GM18507 (cell line): ENCODE measurements at regions not wholly inside any gene's neighbourhood (a gene's known extent, or its start where the extent isn't known, plus 50 kb on each side); places are given as distances from the start of the nearest gene placed in this dataset.
"Not testable (repeated sequence)": the region's sequence is repeated elsewhere in the genome, so short reads cannot be mapped to it uniquely, and the experiment has no call there.

Source experiments
- DNase-seq: peaks from one replicate; pipeline ENCODE4 v3.0.0; 2011; ENCODE audit warnings: low read depth; ENCODE audit not compliant: insufficient read length; ENCODE audit errors: extremely low spot score
- FAIRE-seq: peaks from 2 replicates; lab custom pipeline; 2011; peaks lifted over from hg19 to GRCh38; lab: Jason Lieb, UNC

- FAIRE-seq (no peak), DNase-seq (no peak)
These were observed 138.0 kb upstream of the DNAH14 start for GRCh38 chr1:224791362-224791941.

DNA sequence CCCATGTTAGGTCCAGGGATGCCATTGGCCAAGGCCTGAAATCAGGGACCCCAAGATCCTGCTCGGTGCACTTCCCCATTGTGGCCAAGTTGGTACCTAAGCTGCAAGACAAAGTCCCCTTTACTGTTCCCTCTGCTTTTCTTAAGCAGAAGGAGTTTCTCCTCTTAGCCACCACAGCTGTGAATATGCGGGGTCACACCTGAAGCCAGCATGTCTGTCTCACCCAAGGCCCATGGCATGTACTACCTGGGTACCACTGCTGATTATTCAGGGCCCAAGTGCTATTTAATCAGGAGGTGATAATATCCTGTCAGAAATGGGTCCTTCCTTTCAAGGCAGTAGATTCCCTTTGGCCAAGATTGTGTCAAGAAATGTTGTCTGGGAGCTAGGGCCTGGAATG lies 133.9 kb upstream of the DNAH14 start:
- DNase-seq (no peak), FAIRE-seq (no peak)

DNA sequence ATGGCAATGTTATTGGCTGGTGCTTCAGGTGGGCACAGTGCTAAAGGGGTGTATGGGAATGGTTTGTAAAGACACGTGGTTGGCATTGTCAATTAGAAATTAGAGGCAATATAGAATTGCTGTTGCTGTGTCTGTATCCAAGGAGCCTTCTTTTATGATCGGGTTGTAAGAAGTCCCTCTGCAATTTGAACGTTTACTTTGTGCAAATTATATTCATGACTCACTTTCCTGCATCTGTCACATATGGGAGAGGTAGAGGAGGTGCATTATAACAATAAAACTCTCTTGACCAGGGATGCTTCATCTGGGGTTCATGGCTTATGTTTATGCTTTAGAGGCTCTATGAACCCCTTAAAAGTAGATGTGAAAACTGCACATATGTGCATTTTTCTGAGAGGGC lies 130.4 kb upstream of the DNAH14 start:
- DNase-seq: no peak
- FAIRE-seq: no peak

GRCh38 chr1:224800486-224801119 lies 128.9 kb upstream of the DNAH14 start:
- DNase-seq (no peak), FAIRE-seq (no peak)

DNA sequence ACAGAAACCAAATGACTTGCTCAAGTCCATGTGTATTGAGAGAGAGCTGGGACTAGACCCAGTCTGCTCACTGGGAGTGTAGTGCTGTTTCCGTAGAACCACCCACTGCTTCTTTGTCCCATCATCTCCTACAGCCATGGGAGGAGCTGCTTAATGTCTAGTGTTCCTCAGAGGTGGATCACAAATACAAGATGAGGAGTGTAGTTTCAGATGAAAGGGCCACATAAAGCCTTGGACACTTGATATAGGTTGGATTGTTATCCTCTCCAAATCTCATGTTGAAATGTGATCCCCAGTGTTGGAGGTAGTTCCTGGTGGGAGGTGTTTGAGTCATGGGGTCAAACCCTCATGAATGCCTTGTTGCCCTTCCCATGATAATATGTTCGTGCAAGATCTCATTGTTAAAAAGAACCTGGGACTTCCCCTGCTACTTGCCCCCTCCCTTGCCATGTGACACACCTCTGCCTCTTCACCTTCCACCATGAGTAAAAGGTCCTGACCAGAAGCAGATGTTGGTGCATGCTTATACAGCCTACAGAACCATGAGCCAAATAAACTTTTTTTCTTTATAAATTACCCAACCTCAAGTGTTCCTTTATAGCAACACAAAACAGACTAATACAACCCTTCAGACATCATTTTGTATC lies 127.5 kb upstream of the DNAH14 start:
- FAIRE-seq: no peak
- DNase-seq: no peak

GRCh38 chr1:224802617-224803016 lies 126.9 kb upstream of the DNAH14 start:
- no peak for FAIRE-seq

GRCh38 chr1:224804220-224804619 lies 125.3 kb upstream of the DNAH14 start:
- no peak for DNase-seq
- FAIRE-seq: peak; percentile 33

More at GRCh38 chr1:224802617-224803016, 126.9 kb upstream of the DNAH14 start:
- no peak for DNase-seq

- DNase-seq: no peak
- peak; percentile 18 for FAIRE-seq
These were observed 123.6 kb upstream of the DNAH14 start for GRCh38 chr1:224805889-224806288.

DNA sequence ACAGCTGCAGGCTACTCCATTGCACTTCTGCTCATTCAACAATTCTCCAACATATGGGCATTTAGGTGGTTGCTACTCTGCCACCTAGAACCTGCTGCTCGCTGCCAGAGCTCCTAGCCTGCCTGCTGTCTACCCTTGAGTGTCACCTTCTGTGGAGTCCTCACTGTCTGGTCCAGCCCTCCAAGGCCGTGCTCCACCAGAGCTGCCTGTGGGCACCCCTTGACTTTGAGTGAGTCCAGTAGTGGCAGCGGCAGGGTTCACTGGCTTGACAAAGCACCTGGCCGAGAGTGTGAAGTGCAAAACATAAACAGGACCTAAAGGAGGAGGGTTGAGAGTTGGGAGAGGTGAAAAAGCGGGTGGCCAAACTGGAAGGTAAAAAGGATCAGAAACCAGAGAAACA lies 120.3 kb upstream of the DNAH14 start:
- FAIRE-seq: no peak
- no peak for DNase-seq

DNA sequence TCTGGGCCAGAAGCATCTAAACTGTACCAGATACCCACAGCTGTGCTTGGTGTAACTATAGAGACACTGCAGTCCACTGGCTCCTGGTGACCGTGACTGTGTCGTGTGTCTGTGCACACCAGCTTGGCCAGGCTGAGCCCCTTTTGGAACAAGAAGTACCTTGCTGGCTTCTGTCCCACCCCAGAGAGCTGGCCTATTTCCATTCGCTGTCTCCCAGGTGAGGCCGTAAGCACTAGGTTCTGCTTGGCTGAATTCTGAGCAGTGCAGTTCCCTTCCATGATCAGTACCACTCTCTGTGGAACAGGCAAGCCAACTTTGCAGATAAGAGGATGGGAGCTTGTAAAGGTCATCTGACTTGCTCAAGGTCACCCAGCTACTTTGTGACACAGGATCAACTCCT lies 119.9 kb upstream of the DNAH14 start:
- DNase-seq: no peak
- FAIRE-seq: no peak

- no peak for FAIRE-seq
- DNase-seq: no peak
These were observed 117.9 kb upstream of the DNAH14 start for GRCh38 chr1:224811564-224811963.

DNA sequence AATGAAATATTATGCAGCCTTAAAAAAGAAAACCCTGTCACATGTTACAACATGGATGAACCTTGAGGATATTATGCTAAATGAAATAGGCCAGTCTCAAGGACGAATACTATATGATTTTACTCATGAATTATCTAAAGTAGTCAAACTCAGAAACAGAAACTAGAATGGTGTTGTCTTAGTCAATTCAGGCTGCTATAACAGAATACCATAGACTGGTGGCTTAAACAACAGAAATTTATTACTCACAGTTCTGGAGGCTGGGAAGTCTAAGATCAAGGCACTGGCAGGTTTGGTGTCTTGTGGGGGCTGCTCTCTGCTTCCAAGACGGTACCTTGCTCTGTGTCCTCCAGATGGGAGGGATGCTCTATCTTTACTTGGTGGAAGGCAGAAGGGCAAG lies 113.8 kb upstream of the DNAH14 start:
- peak; percentile 50 for FAIRE-seq
- DNase-seq: no peak

GRCh38 chr1:224816062-224816461 lies 113.4 kb upstream of the DNAH14 start:
- FAIRE-seq: peak; percentile 57
- DNase-seq: no peak

GRCh38 chr1:224817382-224817781 lies 112.1 kb upstream of the DNAH14 start:
- no peak for FAIRE-seq
- no peak for DNase-seq

- FAIRE-seq: no peak
These were observed 109.6 kb upstream of the DNAH14 start for GRCh38 chr1:224819861-224820260.

GRCh38 chr1:224820341-224820740 lies 109.1 kb upstream of the DNAH14 start:
- FAIRE-seq (no peak), DNase-seq (no peak)

More at GRCh38 chr1:224819861-224820260, 109.6 kb upstream of the DNAH14 start:
- no peak for DNase-seq

DNA sequence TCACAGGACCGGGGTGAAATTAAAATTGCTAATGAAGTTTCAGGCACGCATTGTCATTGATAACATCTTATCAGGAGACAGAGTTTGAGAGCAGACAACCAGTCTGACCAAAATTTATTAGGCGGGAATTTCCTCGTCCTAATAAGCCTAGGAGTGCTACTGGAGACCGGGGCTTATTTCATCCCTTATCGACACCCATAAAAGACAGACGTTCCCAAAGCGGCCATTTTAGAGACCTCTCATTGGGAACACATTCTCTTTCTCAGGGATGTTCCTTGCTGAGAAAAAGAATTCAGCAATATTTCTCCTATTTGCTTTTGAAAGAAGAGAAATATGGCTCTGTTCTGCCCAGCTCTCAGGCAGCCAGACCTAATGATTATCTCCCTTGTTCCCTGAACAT lies 107.7 kb upstream of the DNAH14 start:
- not testable (repeated sequence) for DNase-seq, FAIRE-seq

- no peak for DNase-seq
- no peak for FAIRE-seq
These were observed 103.9 kb upstream of the DNAH14 start for GRCh38 chr1:224825525-224826000.

DNA sequence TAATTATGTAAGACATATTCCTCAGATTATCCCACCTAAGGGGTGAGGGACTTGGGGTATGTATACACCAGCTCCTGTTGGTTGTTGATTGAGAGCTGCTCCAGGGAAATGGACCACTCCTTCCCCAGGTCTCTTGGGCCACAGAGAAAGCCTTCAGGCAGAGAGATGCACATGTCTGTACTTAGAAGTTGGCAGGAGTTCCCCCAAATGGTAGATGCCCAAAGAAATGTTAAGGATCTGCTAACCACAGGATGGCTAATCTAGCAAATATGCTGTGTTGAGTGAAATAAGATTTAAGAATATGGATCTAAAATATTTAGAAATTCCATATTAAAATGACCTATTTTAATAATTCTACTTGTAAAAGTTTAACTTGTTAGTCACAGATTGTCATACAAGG lies 100.8 kb upstream of the DNAH14 start:
- no peak for DNase-seq
- no peak for FAIRE-seq

GRCh38 chr1:224831501-224831900 lies 98.0 kb upstream of the DNAH14 start:
- FAIRE-seq: no peak
- no peak for DNase-seq
